GM19043 (cell line): ENCODE measurements at regions not wholly inside any gene's neighbourhood (a gene's known extent, or its start where the extent isn't known, plus 50 kb on each side); places are given as distances from the start of the nearest gene placed in this dataset.
A peak's percentile ranks its signal among the peaks of the same experiment; 100 is the strongest.
"Not testable (repeated sequence)": the region's sequence is repeated elsewhere in the genome, so short reads cannot be mapped to it uniquely, and the experiment has no call there.

Source experiments
- ATAC-seq: cut with Tn5 transposase; IDR thresholded peaks from one replicate; pipeline ENCODE4 v1.9.1; 2021; ENCODE audit warnings: low read depth; ENCODE audit not compliant: unreplicated experiment

- ATAC-seq = no peak
These were observed 59.2 kb downstream of the EMX2 start for GRCh38 chr10:117601716-117602115.

- no peak for ATAC-seq
These were observed 60.5 kb downstream of the EMX2 start for GRCh38 chr10:117603081-117603480.

- no peak for ATAC-seq
These were observed 61.2 kb downstream of the EMX2 start for GRCh38 chr10:117603726-117604125.

DNA sequence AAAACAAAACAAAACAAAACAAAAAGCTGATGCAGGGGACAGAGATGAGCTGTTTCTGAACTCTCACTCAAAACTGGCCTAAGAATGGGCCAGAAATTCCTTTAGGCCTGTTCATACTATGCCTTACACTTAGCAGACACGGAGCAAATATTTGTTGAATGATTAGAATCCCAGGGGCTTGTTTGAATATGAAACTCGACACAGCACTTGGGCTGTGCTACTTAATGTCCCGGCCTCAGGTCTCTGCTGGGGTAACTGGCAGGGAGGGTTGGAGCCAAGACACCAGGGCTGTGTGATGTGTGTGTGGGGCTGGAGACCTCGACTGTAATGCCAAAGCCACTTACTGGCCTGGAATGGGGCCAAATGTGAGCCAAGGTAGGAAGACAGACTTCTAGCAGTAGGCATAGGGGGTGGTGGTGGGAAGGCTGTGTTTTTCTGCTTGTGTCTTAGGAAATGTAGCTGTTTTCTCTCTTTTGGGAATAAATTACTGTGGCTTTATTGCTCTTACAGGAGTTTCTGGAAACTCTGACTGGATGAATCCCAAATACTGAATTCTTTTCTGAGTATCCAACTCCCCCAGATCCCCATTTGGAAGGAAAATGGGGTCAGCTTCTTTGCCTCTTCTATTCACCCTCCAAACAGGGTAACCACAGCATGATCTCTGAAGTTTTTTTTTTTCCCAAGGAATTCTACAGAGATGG is 66.7 kb downstream of the EMX2 start:
- ATAC-seq = no peak

- no peak for ATAC-seq
These were observed 67.2 kb downstream of the EMX2 start for GRCh38 chr10:117609796-117610170.

DNA sequence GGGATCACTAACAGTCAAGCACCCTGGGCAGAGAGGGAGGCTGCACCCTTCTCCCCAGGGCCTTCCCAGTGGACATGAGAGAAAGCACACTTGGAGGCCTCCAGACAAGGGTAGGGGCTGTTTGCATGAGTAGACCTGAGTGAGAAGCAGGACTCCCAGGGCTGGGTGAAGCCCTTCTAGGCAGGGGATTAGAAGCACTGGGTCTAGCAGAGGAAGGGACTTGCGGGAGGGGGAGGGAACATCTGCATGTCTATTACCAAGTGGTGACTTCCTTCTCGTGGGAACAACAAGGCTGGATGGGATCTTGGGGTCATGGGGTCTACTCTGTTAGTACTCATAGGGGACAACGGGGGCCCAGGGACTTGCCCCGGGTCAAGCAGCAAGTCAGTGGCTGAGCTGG is 67.8 kb downstream of the EMX2 start:
- ATAC-seq = no peak

- ATAC-seq = no peak
These were observed 69.6 kb downstream of the EMX2 start for GRCh38 chr10:117612113-117612512.

DNA sequence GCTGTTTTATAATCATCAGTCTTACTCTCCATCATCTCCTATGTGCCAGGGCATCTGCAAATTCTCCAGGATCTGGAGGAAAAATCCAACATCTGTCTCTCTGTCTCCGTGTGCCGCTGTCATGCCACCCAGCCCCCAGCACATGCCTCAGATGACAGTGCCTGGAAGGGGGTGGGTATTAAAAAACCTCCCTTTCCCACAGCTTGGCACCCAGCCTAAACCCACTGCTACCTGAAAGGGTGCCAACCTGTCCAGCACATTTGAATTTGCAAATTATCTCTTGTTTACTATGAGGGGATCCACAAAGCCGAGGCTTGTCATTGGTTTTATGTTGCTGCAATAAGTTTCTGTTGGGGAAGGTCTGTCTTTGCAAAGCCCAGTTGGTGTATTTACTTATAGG is 73.1 kb downstream of the EMX2 start:
- no peak for ATAC-seq

DNA sequence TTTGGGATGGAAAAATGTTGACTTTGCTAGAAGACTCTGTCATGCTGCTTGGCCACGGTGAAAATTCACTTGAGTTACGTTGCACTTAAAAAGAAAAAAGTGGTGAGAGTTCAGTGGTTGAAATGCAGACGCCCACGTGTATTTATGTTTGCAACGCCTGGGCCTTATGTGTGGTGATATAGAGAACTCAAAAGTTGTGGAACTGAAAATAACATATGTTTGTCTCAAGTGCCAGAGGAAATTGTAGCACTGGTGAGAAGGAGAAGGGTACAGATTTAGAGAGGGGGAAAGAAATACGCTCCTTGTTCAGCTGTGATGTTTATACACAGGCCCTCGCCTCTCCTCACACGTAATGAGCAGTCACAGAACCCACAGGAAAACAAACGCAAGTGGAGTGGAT is 73.6 kb downstream of the EMX2 start:
- ATAC-seq = peak; percentile 66

DNA sequence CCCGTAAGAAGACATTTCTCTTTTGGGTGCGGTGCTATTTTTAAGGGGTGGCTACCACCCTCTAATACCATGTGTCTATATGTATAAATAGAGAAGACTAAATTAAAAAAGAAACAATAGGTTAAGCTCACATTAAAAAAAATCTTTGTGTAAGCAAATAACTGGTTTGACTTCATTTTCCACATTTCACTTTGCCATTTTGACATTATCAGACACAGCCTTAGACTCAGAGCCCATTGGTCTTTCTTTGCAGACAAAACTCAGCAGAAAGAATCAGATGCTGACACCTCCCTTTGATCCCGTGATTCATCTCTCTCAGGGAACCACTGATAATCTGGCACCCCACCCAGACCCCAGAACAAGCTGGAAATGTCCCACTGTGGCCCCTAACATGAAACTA is 74.5 kb downstream of the EMX2 start:
- no peak for ATAC-seq

DNA sequence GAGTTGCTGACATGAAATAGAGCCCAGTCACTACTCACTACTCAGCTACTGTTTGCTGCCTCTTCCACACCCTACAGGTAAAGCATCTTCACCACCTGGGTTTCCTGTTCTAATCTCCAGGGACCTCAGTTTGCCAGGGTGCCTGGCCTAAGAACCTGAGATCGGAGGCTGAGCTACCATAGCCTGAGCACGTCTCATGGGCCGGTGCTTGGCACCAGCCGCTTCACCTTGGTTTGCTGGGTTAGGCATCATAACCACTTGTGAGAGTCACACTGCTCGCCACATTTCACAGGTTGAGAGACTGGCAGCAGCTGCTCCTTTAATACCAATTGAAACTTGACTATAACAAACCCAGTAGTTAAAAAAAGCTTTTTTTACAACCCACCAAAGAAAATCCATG is 75.1 kb downstream of the EMX2 start:
- no peak for ATAC-seq

- no peak for ATAC-seq
These were observed 76.7 kb downstream of the EMX2 start for GRCh38 chr10:117619223-117619622.

DNA sequence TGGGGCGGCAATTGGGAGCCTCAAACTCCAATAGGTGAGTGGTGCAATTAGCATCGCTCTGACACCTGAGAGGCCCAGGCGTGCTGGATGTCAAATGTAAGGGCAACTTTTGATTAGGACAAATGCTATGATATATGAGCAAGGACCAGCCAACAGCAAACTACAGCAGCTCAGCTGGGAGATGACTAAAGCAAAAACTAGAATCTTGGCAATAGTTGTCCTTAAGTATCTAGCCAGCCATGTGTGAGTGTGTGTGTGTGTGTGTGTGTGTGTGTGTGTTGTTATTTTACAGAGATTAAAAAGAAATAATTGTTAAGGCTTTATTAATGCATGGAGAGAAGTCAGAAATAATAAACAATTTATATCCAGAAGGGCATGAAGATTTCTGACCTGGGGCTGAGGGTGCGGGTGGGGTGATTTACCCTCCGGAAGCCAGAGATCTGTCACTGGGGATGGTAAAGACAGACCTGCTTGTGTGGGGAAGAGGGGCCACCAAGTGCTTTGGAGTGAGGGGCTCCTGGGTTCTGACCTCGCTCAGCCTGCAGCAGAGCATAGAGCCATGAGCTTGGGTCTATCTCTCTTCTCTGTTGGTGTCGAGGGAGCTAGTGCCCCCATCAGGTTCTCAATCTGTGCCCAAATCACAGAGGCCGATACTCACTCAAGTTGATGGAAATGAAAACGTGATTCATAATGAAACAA is 77.3 kb downstream of the EMX2 start:
- ATAC-seq = no peak

DNA sequence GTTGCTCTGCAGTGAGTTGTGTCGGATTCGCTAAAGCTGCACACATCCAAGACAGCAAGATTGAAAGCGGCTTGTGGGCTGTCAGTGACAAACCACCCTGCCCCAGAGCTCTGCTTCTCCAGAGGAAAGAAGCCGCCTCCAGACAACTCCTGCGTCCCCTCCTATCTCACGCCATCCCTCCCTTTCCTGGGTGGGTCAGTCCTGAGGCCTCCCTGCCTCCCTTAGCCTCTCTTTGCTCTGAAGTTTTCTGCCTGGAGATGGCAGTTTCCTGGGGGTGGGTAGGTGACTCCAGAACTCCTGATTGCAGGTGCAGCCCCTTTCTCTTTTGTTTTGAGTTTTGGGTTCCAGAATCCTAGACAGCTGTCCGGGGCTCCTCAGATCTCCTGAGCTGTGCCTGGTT is 78.7 kb downstream of the EMX2 start:
- ATAC-seq = no peak

GRCh38 chr10:117621795-117622420 is 79.4 kb downstream of the EMX2 start:
- no peak for ATAC-seq

- ATAC-seq = no peak
These were observed 80.1 kb downstream of the EMX2 start for GRCh38 chr10:117622471-117623184.

DNA sequence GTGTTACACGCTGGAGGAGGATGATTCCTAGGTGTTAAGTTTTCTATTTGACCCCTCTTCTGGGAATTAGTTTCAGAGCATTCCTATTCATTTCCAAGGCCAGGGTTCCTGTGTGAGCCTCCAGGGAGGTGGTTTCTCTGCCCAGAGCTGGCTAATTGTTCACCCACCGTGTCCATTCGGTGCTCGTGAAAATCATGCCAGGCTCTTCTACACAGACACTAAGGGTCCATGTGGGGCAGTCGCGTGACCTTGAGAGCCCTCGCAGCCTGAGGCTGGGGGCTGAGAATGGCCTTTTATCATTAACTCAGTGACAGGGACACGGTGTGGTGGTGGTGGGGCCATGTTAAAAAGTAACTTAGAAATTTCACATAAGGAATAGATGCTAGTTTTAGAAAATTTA is 83.7 kb downstream of the EMX2 start:
- no peak for ATAC-seq

DNA sequence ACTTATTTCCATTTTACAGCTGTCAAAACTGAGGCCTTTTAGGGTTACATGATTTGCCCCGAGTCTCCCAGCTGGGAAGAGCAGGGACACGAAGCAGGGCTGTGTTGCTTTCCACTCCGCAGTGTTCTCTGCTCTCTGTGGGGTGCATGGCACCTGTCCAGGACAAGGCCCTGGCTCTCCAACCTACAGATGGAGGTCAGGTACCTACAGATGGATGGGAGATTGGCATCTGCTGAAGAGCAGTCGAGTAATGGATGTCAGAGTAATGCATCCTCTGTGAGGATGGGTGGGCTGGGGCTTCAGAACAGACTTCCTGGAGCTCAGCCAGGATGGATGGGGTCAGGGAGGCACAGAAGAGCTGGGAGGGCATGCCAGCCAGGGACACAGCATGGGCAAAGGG is 85.0 kb downstream of the EMX2 start:
- no peak for ATAC-seq

GRCh38 chr10:117629717-117630116 is 87.2 kb downstream of the EMX2 start:
- not testable (repeated sequence) for ATAC-seq

- no peak for ATAC-seq
These were observed 89.0 kb downstream of the EMX2 start for GRCh38 chr10:117631276-117632145.
